Right renal pelvis (tissue), 4 donors: ENCODE measurements at regions not wholly inside any gene's neighbourhood (a gene's known extent, or its start where the extent isn't known, plus 50 kb on each side); places are given as distances from the start of the nearest gene placed in this dataset.
A peak's percentile ranks its signal among the peaks of the same experiment; 100 is the strongest.
"Not testable (repeated sequence)": the region's sequence is repeated elsewhere in the genome, so short reads cannot be mapped to it uniquely, and the experiment has no call there.

Experiments used
- DNase-seq, 4 donors: peaks; one replicate each; pipeline ENCODE4 v3.0.0-alpha.2; 2013; ENCODE audit warnings: low read depth in 4 of 4, low spot score in 3 of 4, missing footprints in 1 of 4

DNA sequence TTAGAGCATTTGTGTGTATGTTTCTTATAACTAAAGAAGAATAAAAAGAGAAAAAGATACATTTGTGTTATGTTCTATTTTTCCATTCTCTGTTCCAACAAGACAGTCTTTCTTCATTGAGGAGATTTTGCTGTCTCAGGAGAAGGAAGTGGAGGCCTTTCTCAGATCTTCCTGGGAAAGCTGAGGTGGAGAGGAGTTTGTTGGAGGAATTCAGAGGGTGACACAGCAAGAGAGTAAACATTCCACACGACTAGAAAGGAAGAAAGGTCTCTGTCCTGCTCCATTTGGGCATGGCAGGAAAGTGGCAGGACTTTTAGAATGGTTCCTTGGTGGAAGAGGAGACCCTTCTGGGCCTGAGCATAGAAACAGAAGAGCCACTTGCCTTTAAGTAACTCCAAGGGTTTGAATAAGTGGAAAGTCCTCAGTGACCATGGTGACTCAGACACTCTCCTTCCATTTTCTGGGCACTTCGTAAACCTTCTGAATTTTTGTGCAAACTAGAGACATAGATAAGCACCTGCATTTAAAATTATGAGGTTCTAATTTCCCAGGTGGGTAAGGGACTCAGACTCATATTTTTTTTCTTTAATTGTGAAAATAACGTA is 52.3 kb upstream of the COL5A2 start:
- DNase-seq, result no peak

- DNase-seq, result no peak
These were observed 53.3 kb upstream of the COL5A2 start for GRCh38 chr2:189232759-189233406.

GRCh38 chr2:189233527-189233926 is 54.0 kb upstream of the COL5A2 start:
- no peak for DNase-seq

GRCh38 chr2:189234991-189235390 is 55.4 kb upstream of the COL5A2 start:
- no peak for DNase-seq

- no peak for DNase-seq
These were observed 56.5 kb upstream of the COL5A2 start for GRCh38 chr2:189236066-189236465.

DNA sequence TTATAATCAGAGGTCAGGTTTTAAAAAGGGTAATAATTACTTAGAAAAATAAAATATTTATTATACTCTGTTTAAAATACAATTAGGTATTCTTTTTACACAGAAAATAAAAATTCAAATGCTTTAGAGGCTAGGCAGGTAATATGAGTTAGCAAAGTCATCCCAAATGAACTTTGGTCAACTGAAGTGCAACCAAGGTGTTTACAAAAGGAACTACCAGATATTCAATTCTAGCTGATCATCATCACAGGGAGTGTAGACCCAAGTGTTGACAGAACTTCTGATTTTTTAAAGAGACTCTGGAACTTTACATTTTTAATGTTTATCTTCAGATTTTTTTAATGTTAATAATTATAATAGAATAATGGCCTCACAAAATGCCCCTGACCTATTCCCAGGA is 59.3 kb upstream of the COL5A2 start:
- DNase-seq, result no peak

- not testable (repeated sequence) for DNase-seq
These were observed 64.3 kb upstream of the COL5A2 start for GRCh38 chr2:189243843-189244242.

DNA sequence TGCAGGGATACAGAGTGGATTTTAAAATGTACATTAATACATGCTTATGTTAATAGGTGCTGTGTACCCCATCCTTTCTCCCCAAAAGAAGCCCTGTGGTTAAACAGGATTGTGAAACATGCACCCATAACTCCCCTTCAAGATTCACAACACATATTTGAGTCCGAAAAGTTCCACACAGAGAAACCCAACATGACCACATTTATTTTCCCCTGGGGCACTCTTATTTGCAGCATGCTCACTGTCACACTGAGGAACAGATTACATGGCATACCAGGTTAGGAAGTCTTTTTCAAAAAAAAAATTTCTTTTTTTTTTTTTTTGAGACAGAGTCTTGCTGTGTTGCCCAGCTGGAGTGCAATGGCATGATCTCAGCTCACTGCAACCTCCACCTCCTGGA is 67.7 kb upstream of the COL5A2 start:
- no peak for DNase-seq

DNA sequence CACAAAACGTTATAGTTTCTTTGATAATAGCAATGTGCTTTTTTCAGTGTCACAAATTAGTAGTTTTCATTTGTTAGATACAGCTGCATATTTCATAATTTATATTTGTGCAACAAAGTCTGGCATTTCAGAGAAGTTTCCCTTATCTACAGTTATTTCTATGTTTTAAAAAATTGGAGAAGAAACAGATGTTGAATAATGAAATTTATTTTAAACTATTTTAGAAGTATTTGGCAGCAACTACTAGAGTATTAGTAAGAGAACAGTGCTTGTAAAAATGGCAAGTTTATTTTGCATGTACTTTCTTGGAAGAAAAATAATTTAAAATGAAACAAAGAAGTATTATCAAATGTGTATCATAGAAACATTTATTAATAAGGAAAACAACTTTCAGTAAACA is 68.6 kb upstream of the COL5A2 start:
- DNase-seq, result peak in 1 of 4 donors; percentile 4

- no peak for DNase-seq
These were observed 69.6 kb upstream of the COL5A2 start for GRCh38 chr2:189249171-189249570.

GRCh38 chr2:189249901-189250300 is 70.3 kb upstream of the COL5A2 start:
- DNase-seq, result no peak

GRCh38 chr2:189252991-189253675 is 73.6 kb upstream of the COL5A2 start:
- DNase-seq, result no peak

- no peak for DNase-seq
These were observed 74.3 kb upstream of the COL5A2 start for GRCh38 chr2:189253836-189254235.

GRCh38 chr2:189254268-189254883 is 74.8 kb upstream of the COL5A2 start:
- no peak for DNase-seq

DNA sequence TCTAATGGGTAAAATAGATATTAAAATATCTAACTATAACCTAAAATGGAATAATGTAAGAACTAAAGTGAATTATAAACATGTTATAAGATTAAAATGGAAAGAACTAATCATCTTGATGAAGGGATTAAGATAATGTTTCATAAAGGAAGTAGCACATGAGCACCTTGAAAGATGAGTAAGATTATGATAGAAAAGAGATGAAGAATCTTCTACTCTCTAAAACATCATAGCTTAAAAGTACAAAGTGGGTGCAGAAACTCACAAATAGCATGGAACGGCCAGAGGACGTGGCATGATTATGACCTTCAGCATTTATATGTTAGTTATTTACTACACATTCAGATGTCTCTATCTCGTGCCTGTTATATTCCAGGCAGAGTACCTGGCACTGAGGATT is 76.2 kb upstream of the COL5A2 start:
- no peak for DNase-seq

DNA sequence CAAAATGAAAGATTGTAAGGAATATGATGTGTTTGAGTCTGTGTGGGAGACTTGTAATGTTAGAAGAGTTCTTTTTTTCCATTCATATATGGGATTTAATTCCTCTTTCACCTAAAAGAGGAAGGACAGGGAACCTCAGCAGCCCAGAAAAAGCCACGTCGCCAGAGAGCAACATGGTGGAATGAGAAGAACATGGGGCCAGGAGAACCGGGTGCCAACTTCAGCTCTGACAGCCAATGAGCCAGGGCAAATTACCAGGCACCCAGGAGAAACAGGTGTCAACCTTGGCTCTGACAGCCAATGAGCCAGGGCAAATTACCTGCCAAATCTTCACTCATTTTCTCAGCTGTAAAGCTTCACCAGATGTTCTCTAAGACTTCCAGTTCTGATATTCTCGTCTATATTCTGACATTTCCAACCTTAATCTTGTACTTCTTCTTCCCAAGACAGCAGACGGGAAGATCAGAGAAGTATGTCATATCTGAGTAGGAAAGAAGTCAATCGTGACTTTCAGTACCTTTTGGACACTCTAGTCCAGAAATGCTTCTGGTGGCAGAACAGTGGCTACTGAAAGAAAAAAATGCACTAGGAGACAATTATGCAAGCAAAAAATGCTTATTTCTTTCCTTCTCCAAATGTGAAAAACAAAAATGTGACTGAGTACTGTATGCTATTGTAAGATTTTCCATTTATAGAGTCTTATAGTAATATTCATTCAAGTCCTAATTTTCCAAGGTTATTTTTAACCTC is 79.2 kb upstream of the COL5A2 start:
- DNase-seq, result no peak

DNA sequence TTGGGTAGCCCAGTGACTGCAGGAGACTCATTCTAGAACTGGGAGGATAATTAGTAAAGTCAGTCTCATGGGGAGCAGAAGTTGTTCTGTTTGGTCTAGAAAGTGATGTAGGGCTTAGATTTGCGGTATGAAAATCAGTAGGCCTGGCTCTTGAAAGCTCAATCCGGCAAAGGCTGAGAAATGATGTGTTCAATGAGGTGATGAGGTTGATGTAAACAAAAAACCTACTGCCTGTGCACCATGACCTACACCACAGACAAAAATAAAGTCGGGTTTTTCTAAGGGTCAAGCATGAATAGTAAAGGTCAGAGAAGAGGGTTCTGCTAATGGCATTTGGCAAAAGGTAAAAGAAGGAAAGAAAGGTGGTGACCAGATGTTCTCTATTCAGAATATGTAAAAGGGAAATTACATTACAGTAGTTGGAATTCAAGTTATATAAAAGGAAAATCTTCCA is 80.8 kb upstream of the COL5A2 start:
- DNase-seq, result no peak

- no peak for DNase-seq
These were observed 81.9 kb upstream of the COL5A2 start for GRCh38 chr2:189261431-189261841.

DNA sequence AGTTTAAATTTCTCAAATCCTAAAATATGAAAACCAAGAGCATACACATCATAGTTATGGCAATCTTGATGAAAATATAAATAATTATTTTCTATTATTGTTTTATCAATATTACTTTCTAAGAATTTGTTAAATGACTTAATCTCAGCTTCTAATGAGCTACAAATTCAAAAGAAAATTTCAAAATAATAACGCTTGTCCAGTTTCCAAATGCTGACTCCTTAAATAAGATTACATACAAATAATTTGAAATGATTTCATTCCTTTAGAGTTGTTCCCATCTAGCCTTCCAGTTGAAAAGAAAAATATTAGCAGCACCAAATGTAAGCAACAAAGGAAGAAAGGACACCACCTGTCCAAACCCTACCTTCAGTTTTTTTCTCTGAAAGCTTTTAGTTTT is 82.4 kb upstream of the COL5A2 start:
- no peak for DNase-seq

- DNase-seq, result no peak
These were observed 86.2 kb upstream of the COL5A2 start for GRCh38 chr2:189265696-189266320.
